NB4 (cell line): ENCODE measurements at regions not wholly inside any gene's neighbourhood (a gene's known extent, or its start where the extent isn't known, plus 50 kb on each side); places are given as distances from the start of the nearest gene placed in this dataset.

ENCODE experiments used
- DNase-seq: peaks from one replicate; pipeline ENCODE4 v3.0.0; 2010; ENCODE audit warnings: low read depth
- H3K4me3 ChIP-seq: one replicate; pipeline ENCODE4 v1.5.1; 2011; ENCODE audit warnings: mild to moderate bottlenecking, low read depth, low read length, moderate library complexity
- MYC ChIP-seq: IDR thresholded peaks from 2 replicates; pipeline ENCODE4 v1.6.1; 2011; ENCODE audit warnings: low read depth, low read length
- POLR2A ChIP-seq: IDR thresholded peaks from 2 replicates; pipeline ENCODE4 v1.6.1; 2011; ENCODE audit warnings: mild to moderate bottlenecking; ENCODE audit not compliant: insufficient read length; ENCODE audit errors: extremely low read depth
- TF ChIP-seq, protein P1 (sequence below): IDR thresholded peaks from one replicate; pipeline ENCODE4 v1.5.1; 2012; ENCODE audit warnings: low read depth, low read length
- TF ChIP-seq, protein P2 (sequence below): IDR thresholded peaks from 2 replicates; pipeline ENCODE4 v1.6.1; 2011; ENCODE audit warnings: low read depth, low read length

DNA sequence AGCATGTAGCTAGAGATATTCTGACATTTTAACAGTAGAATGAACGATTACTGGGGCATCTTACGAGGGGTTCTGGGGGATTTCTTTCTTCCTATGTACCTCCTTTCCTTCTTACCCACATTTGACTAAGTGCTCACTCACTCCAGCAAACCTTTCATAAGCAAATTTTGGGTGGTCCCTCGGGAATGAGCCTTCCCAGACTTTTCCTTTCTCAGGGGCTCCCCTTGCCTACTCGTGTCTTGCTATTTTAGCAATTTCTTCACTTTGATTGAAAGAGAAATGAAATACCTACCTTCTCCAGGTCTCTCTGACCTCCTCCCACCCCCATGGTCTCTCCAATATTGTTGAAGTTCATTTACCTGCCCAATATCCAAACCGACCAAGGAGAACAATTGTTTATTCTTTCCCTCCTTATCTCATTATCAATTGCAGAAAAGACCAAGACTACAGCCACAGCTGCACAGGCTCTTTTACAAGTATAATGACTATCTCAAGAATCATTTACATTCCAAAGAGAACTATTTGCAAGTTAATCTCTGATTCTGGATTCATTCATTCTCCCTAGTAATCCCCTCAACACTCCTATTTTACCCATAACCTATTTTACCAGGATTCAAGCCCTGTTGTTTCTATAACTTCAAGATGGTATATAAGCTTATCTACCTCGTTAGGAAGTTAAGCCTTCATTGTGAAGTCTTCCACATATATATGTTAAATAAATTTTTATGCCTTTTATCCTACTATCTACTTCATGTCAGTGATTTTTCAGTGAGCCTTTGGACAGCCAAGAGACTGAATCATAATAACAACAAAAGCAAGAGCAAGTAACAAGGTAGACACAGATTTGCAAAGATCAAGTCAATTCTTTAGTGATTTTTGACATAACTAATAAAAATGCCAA lies 480.6 kb downstream of the IPMK start:
- no peak overlapping the region for H3K4me3 ChIP-seq
- TF ChIP-seq, protein P1, sequence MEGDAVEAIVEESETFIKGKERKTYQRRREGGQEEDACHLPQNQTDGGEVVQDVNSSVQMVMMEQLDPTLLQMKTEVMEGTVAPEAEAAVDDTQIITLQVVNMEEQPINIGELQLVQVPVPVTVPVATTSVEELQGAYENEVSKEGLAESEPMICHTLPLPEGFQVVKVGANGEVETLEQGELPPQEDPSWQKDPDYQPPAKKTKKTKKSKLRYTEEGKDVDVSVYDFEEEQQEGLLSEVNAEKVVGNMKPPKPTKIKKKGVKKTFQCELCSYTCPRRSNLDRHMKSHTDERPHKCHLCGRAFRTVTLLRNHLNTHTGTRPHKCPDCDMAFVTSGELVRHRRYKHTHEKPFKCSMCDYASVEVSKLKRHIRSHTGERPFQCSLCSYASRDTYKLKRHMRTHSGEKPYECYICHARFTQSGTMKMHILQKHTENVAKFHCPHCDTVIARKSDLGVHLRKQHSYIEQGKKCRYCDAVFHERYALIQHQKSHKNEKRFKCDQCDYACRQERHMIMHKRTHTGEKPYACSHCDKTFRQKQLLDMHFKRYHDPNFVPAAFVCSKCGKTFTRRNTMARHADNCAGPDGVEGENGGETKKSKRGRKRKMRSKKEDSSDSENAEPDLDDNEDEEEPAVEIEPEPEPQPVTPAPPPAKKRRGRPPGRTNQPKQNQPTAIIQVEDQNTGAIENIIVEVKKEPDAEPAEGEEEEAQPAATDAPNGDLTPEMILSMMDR = no peak
- TF ChIP-seq MYC (no peak), POLR2A (no peak)
- TF ChIP-seq, protein P2, sequence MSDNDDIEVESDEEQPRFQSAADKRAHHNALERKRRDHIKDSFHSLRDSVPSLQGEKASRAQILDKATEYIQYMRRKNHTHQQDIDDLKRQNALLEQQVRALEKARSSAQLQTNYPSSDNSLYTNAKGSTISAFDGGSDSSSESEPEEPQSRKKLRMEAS = no peak
- no peak for DNase-seq

DNA sequence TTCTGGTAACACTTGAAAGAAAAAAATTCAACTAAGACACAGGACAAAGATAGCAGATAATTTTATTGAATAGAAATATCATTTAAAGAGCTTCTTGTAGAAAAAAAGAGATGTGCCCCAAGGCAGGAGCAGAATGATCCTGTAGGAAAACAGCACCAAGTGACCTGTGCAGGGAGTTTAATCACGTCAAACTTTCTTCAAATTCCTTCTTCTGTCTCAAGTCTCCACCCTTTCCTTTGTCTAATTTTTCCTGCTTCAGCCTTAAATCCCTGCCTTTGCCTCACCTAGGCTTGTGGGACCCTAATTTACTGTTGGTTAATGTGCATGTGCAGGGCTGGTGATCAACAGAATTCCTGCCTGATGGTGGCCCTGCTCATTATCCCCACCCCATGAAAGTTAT lies 481.4 kb downstream of the IPMK start:
- no peak for DNase-seq
- TF ChIP-seq POLR2A (no peak), MYC (no peak)
- TF ChIP-seq, protein P2 = no peak
- TF ChIP-seq, protein P1 = no peak
- H3K4me3 ChIP-seq = no peak overlapping the region

DNA sequence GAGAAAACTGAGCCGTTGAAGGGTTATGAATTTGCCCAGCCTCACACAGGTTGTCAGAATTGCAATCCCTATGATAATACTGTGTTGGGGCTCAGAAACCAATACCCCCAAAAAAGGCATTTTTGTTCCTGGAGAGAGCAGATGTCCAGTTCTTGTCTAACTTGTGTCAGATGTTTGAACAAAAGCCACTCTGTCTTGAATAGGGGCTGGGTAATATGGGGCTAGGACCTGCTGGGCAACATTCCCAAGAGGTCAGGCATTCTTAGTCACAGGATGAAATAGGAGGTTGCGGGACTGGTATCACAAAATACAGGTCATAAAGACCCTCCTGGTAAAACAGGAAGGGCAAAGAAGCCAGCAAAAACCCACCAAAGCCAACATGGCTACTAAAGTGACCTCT lies 482.1 kb downstream of the IPMK start:
- no peak overlapping the region for H3K4me3 ChIP-seq
- TF ChIP-seq MYC (no peak), POLR2A (no peak)
- TF ChIP-seq, protein P1 = no peak
- TF ChIP-seq, protein P2 = no peak
- DNase-seq = no peak

DNA sequence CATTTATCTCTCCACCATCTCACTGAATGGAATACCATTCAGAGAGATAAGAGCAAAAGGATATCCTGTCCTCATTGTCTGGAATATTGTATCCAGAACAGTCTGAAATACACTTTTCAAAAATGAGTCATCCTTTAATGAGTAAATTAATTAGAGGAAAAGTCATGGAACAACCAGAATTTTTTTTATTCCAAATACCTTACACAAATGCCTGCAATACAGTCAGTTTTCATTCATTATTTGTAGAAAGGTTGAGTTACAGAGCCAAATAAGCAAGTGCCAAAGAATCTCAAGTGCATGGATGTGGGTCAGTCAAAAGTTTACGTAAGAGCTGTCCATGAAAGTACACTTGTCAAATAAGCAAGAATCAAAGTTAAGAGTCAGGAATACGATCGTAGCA lies 482.6 kb downstream of the IPMK start:
- no peak overlapping the region for H3K4me3 ChIP-seq
- DNase-seq = no peak
- TF ChIP-seq POLR2A (no peak), MYC (no peak)
- TF ChIP-seq, protein P1 = no peak
- TF ChIP-seq, protein P2 = no peak

DNA sequence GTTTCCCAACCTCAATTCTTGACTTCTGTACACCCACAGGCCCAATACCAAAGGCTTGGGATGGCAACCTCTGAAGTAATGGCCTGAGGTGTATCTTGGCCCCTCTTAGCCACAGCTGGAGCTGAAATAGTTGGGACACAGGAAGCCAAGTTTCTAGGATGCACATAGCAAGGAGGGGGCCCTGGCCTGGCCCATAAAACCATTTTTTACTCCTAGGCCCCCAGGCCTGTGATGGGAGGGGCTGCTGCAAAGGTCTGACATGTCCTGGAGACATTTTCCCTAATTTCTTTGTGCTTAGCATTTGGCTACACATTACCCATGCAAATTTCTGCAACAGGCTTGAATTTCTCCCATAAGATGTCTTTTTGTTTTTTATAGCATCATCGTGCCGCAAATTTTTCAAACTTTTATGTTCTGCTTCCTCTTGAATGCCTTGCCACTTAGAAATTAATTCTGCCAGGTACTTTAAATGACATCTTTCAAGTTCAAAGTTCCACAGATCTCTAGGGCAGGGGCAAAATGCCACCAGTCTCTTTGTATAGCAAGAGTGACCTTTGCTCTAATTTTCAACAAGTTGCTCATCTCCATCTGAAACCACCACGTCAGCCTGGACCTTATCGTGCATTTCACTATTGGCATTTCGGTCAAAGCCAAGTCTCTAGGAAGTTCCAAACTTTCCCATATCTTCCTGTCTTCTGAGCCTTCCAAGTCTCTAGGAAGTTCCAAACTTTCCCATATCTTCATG lies 490.8 kb downstream of the IPMK start:
- no peak for TF ChIP-seq POLR2A
- TF ChIP-seq, protein P1 = no peak
- TF ChIP-seq, protein P2 = no peak
- no peak overlapping the region for H3K4me3 ChIP-seq
- no peak for DNase-seq
